IMR-90 (cell line): ENCODE measurements at regions not wholly inside any gene's neighbourhood (a gene's known extent, or its start where the extent isn't known, plus 50 kb on each side); places are given as distances from the start of the nearest gene placed in this dataset.

Source experiments
- ATAC-seq: fragments of 200-7000 bp; cut with Tn5 transposase; 2 replicates; pipeline ENCODE4 v1.9.1; 2020; ENCODE audit warnings: low read depth, mild to moderate bottlenecking, moderate library complexity
- BruUV-seq: library from RNA; stranded (reverse); fragments of 400-500 nt; replicated peaks from 2 replicates; lab custom pipeline; 2021; lab: Mats Ljungman, UMichigan
- CTCF ChIA-PET: fragments of 300-600 bp; formaldehyde crosslinking; extraction: SDS; loops from one replicate; lab custom pipeline; 2021; ENCODE audit warnings: antibody characterized with exemption; lab: Yijun Ruan, JAX
- POLR2A ChIA-PET: fragments of 300-600 bp; sonication (Branson Sonifier 250); formaldehyde crosslinking; loops from one replicate; lab custom pipeline; 2022; ENCODE audit warnings: antibody characterized with exemption; ENCODE audit not compliant: unreplicated experiment; lab: Charles Lee
- DNase-seq: peaks from one replicate; pipeline ENCODE4 v3.0.0; 2013
- H2AFZ ChIP-seq: replicated peaks from 2 replicates; pipeline ENCODE3; 2013; ENCODE audit warnings: low read length, mild to moderate bottlenecking; ENCODE audit not compliant: poor library complexity
- H2AK5ac ChIP-seq: 2 replicates; pipeline ENCODE4 v1.6.1; 2013; ENCODE audit warnings: low read depth, low read length, inconsistent platforms
- H2AK9ac ChIP-seq: replicated peaks from 2 replicates; pipeline ENCODE3; 2013; ENCODE audit warnings: mild to moderate bottlenecking, low read depth, low read length, moderate library complexity; ENCODE audit not compliant: poor library complexity
- H2BK120ac ChIP-seq: 2 replicates; pipeline ENCODE4 v1.6.1; 2013; ENCODE audit warnings: low read depth, low read length, inconsistent platforms
- H2BK15ac ChIP-seq: 3 replicates; pipeline ENCODE4 v1.6.1; 2013; ENCODE audit warnings: low read depth, low read length, inconsistent platforms
- H2BK20ac ChIP-seq: 2 replicates; pipeline ENCODE4 v1.6.1; 2013; ENCODE audit warnings: low read depth, mild to moderate bottlenecking, inconsistent platforms, low read length, moderate library complexity
- H2BK5ac ChIP-seq: 2 replicates; pipeline ENCODE4 v1.6.1; 2013; ENCODE audit warnings: mild to moderate bottlenecking, low read depth, low read length, inconsistent platforms; ENCODE audit not compliant: poor library complexity, severe bottlenecking
- H3K14ac ChIP-seq: replicated peaks from 2 replicates; pipeline ENCODE4 v1.6.1; 2013; ENCODE audit warnings: low read depth, low read length, inconsistent platforms
- H3K18ac ChIP-seq: 2 replicates; pipeline ENCODE4 v1.6.1; 2013; ENCODE audit warnings: low read depth, low read length, control low read depth
- H3K23ac ChIP-seq: 2 replicates; pipeline ENCODE4 v1.6.1; 2013; ENCODE audit warnings: low read depth, low read length, inconsistent platforms
- H3K27ac ChIP-seq: 2 replicates; pipeline ENCODE4 v1.5.1; 2013; ENCODE audit warnings: mild to moderate bottlenecking, control low read depth, low read length; ENCODE audit not compliant: insufficient read depth
- H3K27me3 ChIP-seq: 2 replicates; pipeline ENCODE4 v1.6.1; 2013; ENCODE audit warnings: low read length; ENCODE audit not compliant: control insufficient read depth, insufficient read depth
- H3K36me3 ChIP-seq: 2 replicates; pipeline ENCODE4 v1.6.1; 2013; ENCODE audit warnings: low read length, mixed read lengths; ENCODE audit not compliant: control insufficient read depth, insufficient read depth
- H3K4ac ChIP-seq: 2 replicates; pipeline ENCODE4 v1.6.1; 2013; ENCODE audit warnings: low read depth, low read length, inconsistent platforms
- H3K4me1 ChIP-seq: 2 replicates; pipeline ENCODE4 v1.6.1; 2013; ENCODE audit warnings: low read length, mixed read lengths; ENCODE audit not compliant: control insufficient read depth, insufficient read depth
- H3K4me2 ChIP-seq: 2 replicates; pipeline ENCODE4 v1.6.1; 2013; ENCODE audit warnings: low read depth, mild to moderate bottlenecking, control low read depth, low read length, moderate library complexity
- H3K4me3 ChIP-seq: 2 replicates; pipeline ENCODE4 v1.5.1; 2013; ENCODE audit warnings: low read depth, mild to moderate bottlenecking, control low read depth, low read length, moderate library complexity; ENCODE audit not compliant: insufficient read depth
- H3K56ac ChIP-seq: 2 replicates; pipeline ENCODE4 v1.6.1; 2013; ENCODE audit warnings: low read length, inconsistent platforms; ENCODE audit not compliant: insufficient read depth; ENCODE audit errors: extremely low read depth
- H3K79me1 ChIP-seq, 2 experiments: 2 replicates each; pipeline ENCODE4 v1.6.1; 2013; ENCODE audit warnings: low read length in 2 of 2, inconsistent platforms in 1 of 2, low read depth in 1 of 2
- H3K9ac ChIP-seq: 2 replicates; pipeline ENCODE4 v1.6.1; 2013; ENCODE audit warnings: low read depth, low read length, control low read depth
- H3K9me1 ChIP-seq: 2 replicates; pipeline ENCODE4 v1.6.1; 2013; ENCODE audit warnings: low read length, inconsistent platforms; ENCODE audit not compliant: insufficient read depth
- H3K9me3 ChIP-seq: 2 replicates; pipeline ENCODE4 v1.6.1; 2013; ENCODE audit warnings: low read length; ENCODE audit not compliant: control insufficient read depth, insufficient read depth
- H4K20me1 ChIP-seq: 2 replicates; pipeline ENCODE4 v1.6.1; 2013; ENCODE audit warnings: low read length, inconsistent platforms; ENCODE audit not compliant: insufficient read depth
- H4K5ac ChIP-seq: 2 replicates; pipeline ENCODE4 v1.6.1; 2013; ENCODE audit warnings: mild to moderate bottlenecking, low read depth, low read length, control low read depth
- H4K8ac ChIP-seq, 2 experiments: 2 replicates each; pipeline ENCODE4 v1.6.1; 2013; ENCODE audit warnings: low read depth in 2 of 2, low read length in 2 of 2, control low read depth in 1 of 2, inconsistent platforms in 1 of 2
- H4K91ac ChIP-seq: 2 replicates; pipeline ENCODE4 v1.6.1; 2013; ENCODE audit warnings: low read depth, low read length, inconsistent platforms; ENCODE audit not compliant: insufficient read depth
- BHLHE40 ChIP-seq: fragments of 150-350 bp; IDR thresholded peaks from 2 replicates; pipeline ENCODE4 v1.6.1; 2016; ENCODE audit warnings: mild to moderate bottlenecking, low read depth, low read length
- dilution Hi-C: fragments of 300-500 bp; cut with HindIII; formaldehyde crosslinking; loops from one replicate; pipeline ENCODE4 v1.14.3; 2018; ENCODE audit warnings: low sequenced_read_pairs; ENCODE audit not compliant: unreplicated experiment
- in situ Hi-C: fragments of 300-500 bp; cut with MboI; formaldehyde crosslinking; loops from 3 replicates; pipeline ENCODE4 v1.14.3; 2019; ENCODE audit warnings: low sequenced_read_pairs, inconsistent platforms, mixed read lengths
- intact Hi-C: fragments of 100-400 bp; cut with micrococcal nuclease; formaldehyde crosslinking; loops from 2 replicates; pipeline ENCODE4 v1.10.0; 2022

GRCh38 chr6:81821449-81821848 lies 69.0 kb upstream of the TENT5A start:
- POLR2A ChIA-PET = no interaction called here
- Histone ChIP-seq H3K9me3 (no peaks in the 10 kb centered on the region), H3K14ac (no peak overlapping the region), H2AK5ac (no peak overlapping the region), H2BK20ac (no peak overlapping the region), H2AFZ (no peak overlapping the region), H4K8ac (no peak overlapping the region), H3K18ac (no peak overlapping the region), H3K36me3 (no peaks in the 10 kb centered on the region), H3K4me1 (peaks cover 4% of the 10 kb centered on the region), H3K4me2 (no peak overlapping the region), H3K9me1 (no peaks in the 10 kb centered on the region), H4K20me1 (no peaks in the 10 kb centered on the region), H3K9ac (no peak overlapping the region), H2AK9ac (no peak overlapping the region), H4K5ac (no peak overlapping the region), H3K4me3 (no peak overlapping the region), H3K56ac (no peak overlapping the region), H2BK5ac (no peak overlapping the region), H3K79me1 (no peaks in the 10 kb centered on the region), H3K27ac (no peak overlapping the region), H3K23ac (no peak overlapping the region), H3K27me3 (no peaks in the 10 kb centered on the region), H2BK15ac (no peak overlapping the region), H2BK120ac (no peak overlapping the region), H4K91ac (no peak overlapping the region), H3K4ac (no peak overlapping the region)
- no peak for DNase-seq
- no peak for TF ChIP-seq BHLHE40
- in situ Hi-C loops (no loop called here), intact Hi-C loops (no loop called here), dilution Hi-C loops (no loop called here)
- no TSS peak for BruUV-seq
- no peak for ATAC-seq
- CTCF ChIA-PET = no interaction called here
